Activated naive CD8-positive, alpha-beta T cell treated with anti-CD3 and anti-CD28 coated beads, Interleukin-2, amount 50 U/mL, for 24 hours (primary cell): ENCODE measurements at regions not wholly inside any gene's neighbourhood (a gene's known extent, or its start where the extent isn't known, plus 50 kb on each side); places are given as distances from the start of the nearest gene placed in this dataset.
"Not testable (repeated sequence)": the region's sequence is repeated elsewhere in the genome, so short reads cannot be mapped to it uniquely, and the experiment has no call there.

Experiments used
- ATAC-seq: fragments of 150-1000 bp; cut with Tn5 transposase; one replicate; pipeline ENCODE4 v1.10.0; 2021
- DNase-seq: peaks from one replicate; pipeline ENCODE4 v3.0.0; 2021
- H3K27ac Mint-ChIP-seq: one replicate; pipeline ENCODE4 v1.8.0; 2021; ENCODE audit warnings: mild to moderate bottlenecking, mixed read lengths
- H3K27me3 Mint-ChIP-seq: one replicate; pipeline ENCODE4 v1.8.0; 2021; ENCODE audit warnings: mixed read lengths
- H3K36me3 Mint-ChIP-seq: one replicate; pipeline ENCODE4 v1.8.0; 2021; ENCODE audit warnings: low read depth, mixed read lengths
- H3K4me1 Mint-ChIP-seq: one replicate; pipeline ENCODE4 v1.8.0; 2021; ENCODE audit warnings: mixed read lengths
- H3K4me3 Mint-ChIP-seq: one replicate; pipeline ENCODE4 v1.8.0; 2021; ENCODE audit warnings: mild to moderate bottlenecking, moderate library complexity, mixed read lengths
- H3K9me3 Mint-ChIP-seq: one replicate; pipeline ENCODE4 v1.8.0; 2021; ENCODE audit warnings: mixed read lengths

GRCh38 chr7:92894857-92895256, 58.5 kb upstream of the CDK6 start:
- H3K36me3 Mint-ChIP-seq = peaks cover 24% of the 10 kb centered on the region
- not testable (repeated sequence) for H3K27ac Mint-ChIP-seq, H3K4me3 Mint-ChIP-seq, H3K4me1 Mint-ChIP-seq, DNase-seq, ATAC-seq
- peaks cover 15% of the 10 kb centered on the region for H3K27me3 Mint-ChIP-seq
- peaks cover 46% of the 10 kb centered on the region for H3K9me3 Mint-ChIP-seq

DNA sequence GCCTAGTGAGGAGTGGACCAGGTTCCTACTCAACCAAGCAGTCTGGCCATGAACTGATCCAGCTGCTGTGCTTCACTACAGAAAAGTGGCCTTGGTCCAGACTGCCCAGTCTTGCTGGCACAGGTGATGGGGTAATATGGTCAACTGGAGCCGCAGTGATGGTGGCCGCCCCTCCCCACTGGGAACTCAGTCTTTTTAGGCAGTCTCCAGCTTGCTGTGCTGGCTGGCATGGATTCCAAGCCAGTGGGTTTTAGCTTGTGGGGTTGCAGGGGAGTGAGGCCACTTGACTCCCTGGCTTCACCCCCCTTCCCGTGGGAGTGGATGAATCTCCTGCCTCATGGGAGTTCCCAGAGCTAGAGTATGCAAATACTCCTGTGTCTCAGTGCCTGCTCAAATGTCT, 52.7 kb upstream of the CDK6 start:
- ATAC-seq = no peak
- Mint-ChIP-seq H3K36me3 (peaks cover 8% of the 10 kb centered on the region), H3K9me3 (peaks cover 34% of the 10 kb centered on the region), H3K27me3 (peaks cover 11% of the 10 kb centered on the region), H3K4me1 (peaks cover 3% of the 10 kb centered on the region), H3K27ac (no peak overlapping the region), H3K4me3 (no peak overlapping the region)
- no peak for DNase-seq
